ENCODE measurements at regions not wholly inside any gene's neighbourhood (a gene's known extent, or its start where the extent isn't known, plus 50 kb on each side); places are given as distances from the start of the nearest gene placed in this dataset.

DNA sequence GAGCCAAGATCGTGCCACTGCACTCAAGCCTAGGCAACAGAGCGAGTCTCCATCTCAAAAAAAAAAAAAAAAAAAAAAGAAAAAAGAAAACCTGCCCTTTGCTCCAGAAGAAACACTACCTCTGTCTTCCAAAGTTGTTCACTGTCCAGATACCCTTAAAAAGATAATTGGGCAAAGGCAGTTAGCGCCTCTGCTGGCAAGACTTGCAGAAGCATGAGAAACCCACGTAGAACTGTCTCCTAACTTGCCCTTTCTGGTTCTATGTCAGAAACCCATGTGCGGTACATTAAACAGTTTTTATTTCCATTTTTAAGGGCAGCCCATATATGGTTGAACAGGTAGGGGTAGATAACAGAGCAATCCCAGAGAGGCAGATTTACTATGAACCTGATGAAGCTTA is 1026.4 kb downstream of the ROBO2 start:
- TF ChIP-seq, protein P1, sequence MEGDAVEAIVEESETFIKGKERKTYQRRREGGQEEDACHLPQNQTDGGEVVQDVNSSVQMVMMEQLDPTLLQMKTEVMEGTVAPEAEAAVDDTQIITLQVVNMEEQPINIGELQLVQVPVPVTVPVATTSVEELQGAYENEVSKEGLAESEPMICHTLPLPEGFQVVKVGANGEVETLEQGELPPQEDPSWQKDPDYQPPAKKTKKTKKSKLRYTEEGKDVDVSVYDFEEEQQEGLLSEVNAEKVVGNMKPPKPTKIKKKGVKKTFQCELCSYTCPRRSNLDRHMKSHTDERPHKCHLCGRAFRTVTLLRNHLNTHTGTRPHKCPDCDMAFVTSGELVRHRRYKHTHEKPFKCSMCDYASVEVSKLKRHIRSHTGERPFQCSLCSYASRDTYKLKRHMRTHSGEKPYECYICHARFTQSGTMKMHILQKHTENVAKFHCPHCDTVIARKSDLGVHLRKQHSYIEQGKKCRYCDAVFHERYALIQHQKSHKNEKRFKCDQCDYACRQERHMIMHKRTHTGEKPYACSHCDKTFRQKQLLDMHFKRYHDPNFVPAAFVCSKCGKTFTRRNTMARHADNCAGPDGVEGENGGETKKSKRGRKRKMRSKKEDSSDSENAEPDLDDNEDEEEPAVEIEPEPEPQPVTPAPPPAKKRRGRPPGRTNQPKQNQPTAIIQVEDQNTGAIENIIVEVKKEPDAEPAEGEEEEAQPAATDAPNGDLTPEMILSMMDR (conservative IDR thresholded peaks at IDR 0.05; ENCODE audit: low read depth, low read length), result no peak
- DNase-seq (ENCODE audit: low read depth), result no peak
- no peak overlapping the region for H3K4me3 ChIP-seq (ENCODE audit: low read length)

DNA sequence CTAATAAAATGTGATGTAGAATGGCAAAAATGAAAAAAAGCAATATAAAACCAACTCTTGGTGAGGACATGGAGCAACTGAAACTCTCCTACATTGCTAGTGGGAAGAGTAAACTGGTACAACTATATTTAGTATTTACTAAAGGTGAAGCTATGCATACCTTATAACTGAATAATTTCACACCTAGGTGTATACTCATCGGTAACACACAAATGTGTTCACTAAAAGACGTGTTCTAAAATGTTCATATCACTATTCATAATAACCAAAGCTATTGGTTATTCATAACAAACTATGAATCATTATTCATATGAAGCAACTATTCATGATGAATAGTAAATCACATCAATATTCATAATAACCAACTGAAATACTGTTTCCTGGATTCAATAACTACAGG is 1030.3 kb downstream of the ROBO2 start:
- H3K4me3 ChIP-seq (ENCODE audit: low read length), result no peak overlapping the region
- TF ChIP-seq, protein P1 (conservative IDR thresholded peaks at IDR 0.05; ENCODE audit: low read depth, low read length), result no peak
- no peak for DNase-seq (ENCODE audit: low read depth)

DNA sequence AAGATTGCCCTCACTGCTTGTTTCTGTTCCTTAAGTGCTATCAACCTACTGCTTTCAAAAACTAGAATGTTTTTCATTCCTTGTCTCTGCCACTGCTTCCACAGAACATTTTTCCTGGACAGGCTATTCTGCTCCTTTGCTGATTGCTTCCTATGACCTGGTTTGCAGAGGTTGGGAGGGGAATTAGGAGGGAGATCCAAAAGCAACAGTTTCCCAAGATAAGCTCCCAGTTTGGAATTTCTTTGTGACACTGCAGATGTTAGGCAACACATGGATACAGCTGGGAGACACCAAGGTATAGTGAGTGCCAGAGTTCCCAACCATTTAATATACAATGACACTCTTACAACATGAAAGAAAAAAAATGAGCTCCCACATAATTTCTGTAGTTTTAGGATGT is 1036.5 kb downstream of the ROBO2 start:
- no peak for DNase-seq (ENCODE audit: low read depth)
- TF ChIP-seq, protein P1 (conservative IDR thresholded peaks at IDR 0.05; ENCODE audit: low read depth, low read length), result no peak

DNA sequence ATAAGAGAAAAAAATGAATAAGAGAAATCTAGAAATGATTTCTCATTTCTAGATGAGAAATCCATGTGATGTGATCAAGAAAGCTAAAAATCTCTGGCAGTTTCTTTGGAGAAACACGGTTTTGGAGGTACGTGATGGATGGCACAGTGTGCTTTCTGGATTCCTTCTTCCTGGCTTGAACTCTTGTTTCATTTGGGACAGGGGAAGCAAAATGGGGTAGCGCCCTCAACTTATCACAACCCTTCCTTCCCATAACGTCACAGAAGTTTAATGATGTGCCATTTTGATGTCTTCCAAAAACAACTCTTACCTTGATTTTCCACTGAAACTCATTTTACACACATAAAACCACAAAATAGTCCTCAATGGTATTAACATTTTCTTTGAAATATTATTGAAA is 1037.3 kb downstream of the ROBO2 start:
- H3K4me3 ChIP-seq (ENCODE audit: low read length), result no peak overlapping the region
- TF ChIP-seq, protein P1 (conservative IDR thresholded peaks at IDR 0.05; ENCODE audit: low read depth, low read length), result no peak
- no peak for DNase-seq (ENCODE audit: low read depth)

More for the DNA sequence above, 1036.5 kb downstream of the ROBO2 start:
- H3K4me3 ChIP-seq (ENCODE audit: low read length), result no peak overlapping the region

DNA sequence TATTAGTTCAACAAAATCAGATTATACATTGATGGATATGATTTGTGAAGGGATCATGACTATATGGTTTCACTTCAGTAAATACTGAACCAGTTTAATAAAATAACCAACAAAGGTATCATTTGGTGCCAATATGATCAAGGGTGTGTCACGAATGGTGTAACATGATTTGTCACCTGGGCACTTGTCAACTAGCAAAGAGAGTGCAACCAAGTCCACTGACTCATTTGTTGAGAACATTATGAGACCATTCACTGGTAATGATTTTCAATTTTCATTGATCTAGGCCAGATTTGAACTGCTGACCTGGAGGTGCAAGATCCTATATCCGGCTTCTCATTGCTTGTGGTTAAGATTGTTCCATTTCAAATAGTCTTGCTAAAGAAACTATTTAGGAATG is 1037.9 kb downstream of the ROBO2 start:
- no peak for DNase-seq (ENCODE audit: low read depth)
- no peak overlapping the region for H3K4me3 ChIP-seq (ENCODE audit: low read length)
- TF ChIP-seq, protein P1 (conservative IDR thresholded peaks at IDR 0.05; ENCODE audit: low read depth, low read length), result no peak

DNA sequence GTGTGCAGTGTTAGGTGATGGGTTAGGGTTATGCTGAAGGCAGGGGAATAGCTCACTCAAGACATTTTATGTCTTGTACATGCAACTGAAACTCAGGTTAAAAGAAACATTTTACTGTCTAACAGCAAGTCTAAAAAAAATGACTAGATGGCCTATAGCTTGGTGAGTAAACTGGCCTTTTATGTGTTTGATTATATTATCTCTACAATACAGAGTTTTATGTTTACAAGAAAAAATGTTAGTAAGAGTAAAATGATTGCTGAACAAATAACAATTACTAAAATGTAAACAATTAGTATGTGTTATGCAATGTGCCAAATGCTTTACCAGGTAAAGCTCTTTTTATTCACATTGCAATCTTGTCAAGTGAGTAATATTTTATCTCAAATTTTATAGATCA is 1039.6 kb downstream of the ROBO2 start:
- no peak for DNase-seq (ENCODE audit: low read depth)
- TF ChIP-seq, protein P1 (conservative IDR thresholded peaks at IDR 0.05; ENCODE audit: low read depth, low read length), result no peak
- H3K4me3 ChIP-seq (ENCODE audit: low read length), result no peak overlapping the region

DNA sequence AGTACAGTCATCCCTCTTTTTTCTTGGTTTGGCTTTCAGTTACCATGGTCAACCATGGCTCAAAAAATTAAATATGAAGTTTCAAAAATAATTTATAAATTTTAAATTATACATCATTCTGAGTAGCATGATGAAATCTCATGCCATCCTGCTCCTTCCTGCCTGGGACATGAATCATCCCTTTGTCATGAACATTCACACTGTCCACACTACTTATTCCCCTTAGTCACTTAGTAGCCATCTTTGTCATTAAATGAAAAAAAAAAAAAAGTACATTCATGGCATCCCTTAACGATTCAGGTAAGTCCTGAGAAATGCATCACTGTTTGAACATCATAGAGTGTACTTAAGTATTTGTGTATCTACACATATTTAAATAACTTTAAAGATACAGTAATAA is 1046.3 kb downstream of the ROBO2 start:
- TF ChIP-seq, protein P1 (conservative IDR thresholded peaks at IDR 0.05; ENCODE audit: low read depth, low read length), result no peak

More for the DNA sequence above, 1046.3 kb downstream of the ROBO2 start:
- no peak for DNase-seq (ENCODE audit: low read depth)
- no peak overlapping the region for H3K4me3 ChIP-seq (ENCODE audit: low read length)

All from retinal pigment epithelial cell (primary cell).